Mucosa of rectum (tissue), 2 donors: ENCODE measurements at regions not wholly inside any gene's neighbourhood (a gene's known extent, or its start where the extent isn't known, plus 50 kb on each side); places are given as distances from the start of the nearest gene placed in this dataset.
A peak's percentile ranks its signal among the peaks of the same experiment; 100 is the strongest.
"Not testable (repeated sequence)": the region's sequence is repeated elsewhere in the genome, so short reads cannot be mapped to it uniquely, and the experiment has no call there.

Experiments
- H3K27ac ChIP-seq, 2 donors: one replicate each; pipeline ENCODE4 v1.7.0; 2013; ENCODE audit warnings: inconsistent platforms in 2 of 2, low read depth in 2 of 2, low read length in 2 of 2
- H3K27me3 ChIP-seq, 2 donors: one replicate each; pipeline ENCODE4 v1.7.0; 2013; ENCODE audit warnings: low read length in 2 of 2; ENCODE audit not compliant: control insufficient read depth in 2 of 2, insufficient read depth in 2 of 2
- H3K36me3 ChIP-seq, 2 donors: one replicate each; pipeline ENCODE4 v1.7.0; 2013; ENCODE audit warnings: low read length in 2 of 2; ENCODE audit not compliant: control insufficient read depth in 2 of 2, insufficient read depth in 2 of 2
- H3K4me1 ChIP-seq, 2 donors: one replicate each; pipeline ENCODE4 v1.7.0; 2013; ENCODE audit warnings: low read length in 2 of 2, mild to moderate bottlenecking in 1 of 2; ENCODE audit not compliant: control insufficient read depth in 2 of 2, insufficient read depth in 2 of 2
- H3K4me3 ChIP-seq, 2 donors: one replicate each; pipeline ENCODE4 v1.7.0; 2013; ENCODE audit warnings: low read length in 2 of 2
- H3K9ac ChIP-seq, 2 donors: one replicate each; pipeline ENCODE4 v1.7.0; 2013; ENCODE audit warnings: low read length in 2 of 2, low read depth in 1 of 2, mild to moderate bottlenecking in 1 of 2
- H3K9me3 ChIP-seq, 2 donors: one replicate each; pipeline ENCODE4 v1.7.0; 2013; ENCODE audit warnings: low read length in 2 of 2; ENCODE audit not compliant: control insufficient read depth in 2 of 2
- donor health status: healthy.
- donor health status: Normal muscosa, but diverticular disease.

- no peak overlapping the region for H3K4me3 ChIP-seq
- no peak overlapping the region for H3K27ac ChIP-seq
- no peaks in the 10 kb centered on the region for H3K36me3 ChIP-seq
- H3K4me1 ChIP-seq: no peaks in the 10 kb centered on the region
- no peaks in the 10 kb centered on the region for H3K27me3 ChIP-seq
- no peaks in the 10 kb centered on the region for H3K9me3 ChIP-seq
- H3K9ac ChIP-seq: no peak overlapping the region
Observed at GRCh38 chr21:28851645-28852044, 141.0 kb downstream of the LTN1 start.

GRCh38 chr21:28839237-28839636, 153.4 kb downstream of the LTN1 start:
- H3K4me1 ChIP-seq, H3K27me3 ChIP-seq, H3K27ac ChIP-seq, H3K36me3 ChIP-seq, H3K9me3 ChIP-seq, H3K9ac ChIP-seq, H3K4me3 ChIP-seq: not testable (repeated sequence)

GRCh38 chr21:28837426-28837825, 155.3 kb downstream of the LTN1 start:
- H3K36me3 ChIP-seq, H3K9ac ChIP-seq, H3K27ac ChIP-seq, H3K27me3 ChIP-seq, H3K4me1 ChIP-seq, H3K9me3 ChIP-seq, H3K4me3 ChIP-seq: not testable (repeated sequence)

- H3K4me1 ChIP-seq, H3K9ac ChIP-seq, H3K27ac ChIP-seq, H3K9me3 ChIP-seq, H3K27me3 ChIP-seq, H3K36me3 ChIP-seq, H3K4me3 ChIP-seq: not testable (repeated sequence)
Observed at GRCh38 chr21:28836588-28836987, 156.1 kb downstream of the LTN1 start.

GRCh38 chr21:28834335-28835238, 158.1 kb downstream of the LTN1 start:
- H3K9me3 ChIP-seq: no peaks in the 10 kb centered on the region
- H3K9ac ChIP-seq: no peak overlapping the region
- peaks cover 0 to 3% of the 10 kb centered on the region in 2 donors for H3K4me1 ChIP-seq
- H3K4me3 ChIP-seq: peak overlapping the region in 1 of 2 donors; percentile 4
- no peak overlapping the region for H3K27ac ChIP-seq
- H3K27me3 ChIP-seq: no peaks in the 10 kb centered on the region
- no peaks in the 10 kb centered on the region for H3K36me3 ChIP-seq

GRCh38 chr21:28833609-28834008, 159.1 kb downstream of the LTN1 start:
- Histone ChIP-seq H3K4me1 (peaks cover 0 to 3% of the 10 kb centered on the region in 2 donors), H3K4me3 (no peak overlapping the region), H3K27ac (no peak overlapping the region), H3K36me3 (no peaks in the 10 kb centered on the region), H3K27me3 (no peaks in the 10 kb centered on the region), H3K9ac (no peak overlapping the region), H3K9me3 (no peaks in the 10 kb centered on the region)

GRCh38 chr21:28833182-28833581, 159.5 kb downstream of the LTN1 start:
- Histone ChIP-seq H3K36me3 (no peaks in the 10 kb centered on the region), H3K4me3 (no peak overlapping the region), H3K27ac (no peak overlapping the region), H3K9ac (no peak overlapping the region), H3K9me3 (no peaks in the 10 kb centered on the region), H3K27me3 (no peaks in the 10 kb centered on the region), H3K4me1 (peaks cover 0 to 3% of the 10 kb centered on the region in 2 donors)

GRCh38 chr21:28832715-28833061, 160.0 kb downstream of the LTN1 start:
- Histone ChIP-seq H3K4me3 (no peak overlapping the region), H3K4me1 (peaks cover 0 to 3% of the 10 kb centered on the region in 2 donors), H3K27me3 (no peaks in the 10 kb centered on the region), H3K9me3 (no peaks in the 10 kb centered on the region), H3K27ac (no peak overlapping the region), H3K36me3 (no peaks in the 10 kb centered on the region), H3K9ac (no peak overlapping the region)

GRCh38 chr21:28832013-28832714, 160.5 kb downstream of the LTN1 start:
- Histone ChIP-seq H3K4me3 (no peak overlapping the region), H3K9ac (no peak overlapping the region), H3K27me3 (no peaks in the 10 kb centered on the region), H3K27ac (no peak overlapping the region), H3K4me1 (peaks cover 0 to 3% of the 10 kb centered on the region in 2 donors), H3K9me3 (no peaks in the 10 kb centered on the region), H3K36me3 (no peaks in the 10 kb centered on the region)

GRCh38 chr21:28828981-28829380, 163.7 kb downstream of the LTN1 start:
- Histone ChIP-seq H3K9me3 (no peaks in the 10 kb centered on the region), H3K4me3 (no peak overlapping the region), H3K4me1 (peaks cover 0 to under 1% of the 10 kb centered on the region in 2 donors), H3K27me3 (no peaks in the 10 kb centered on the region), H3K9ac (no peak overlapping the region), H3K36me3 (no peaks in the 10 kb centered on the region), H3K27ac (no peak overlapping the region)
